Kidney epithelial cell (primary cell): ENCODE measurements at regions not wholly inside any gene's neighbourhood (a gene's known extent, or its start where the extent isn't known, plus 50 kb on each side); places are given as distances from the start of the nearest gene placed in this dataset.

Experiments
- DNase-seq: peaks from one replicate; pipeline ENCODE4 v3.0.0-alpha.2; 2010; ENCODE audit warnings: low read depth
- H3K27me3 ChIP-seq: 2 replicates; pipeline ENCODE4 v1.6.0; 2011; ENCODE audit warnings: low read length; ENCODE audit not compliant: control insufficient read depth, insufficient read depth
- H3K36me3 ChIP-seq: 2 replicates; pipeline ENCODE4 v1.5.1; 2011; ENCODE audit warnings: low read length; ENCODE audit not compliant: control insufficient read depth, insufficient read depth
- H3K4me3 ChIP-seq: 2 replicates; pipeline ENCODE4 v1.5.1; 2011; ENCODE audit warnings: low read depth, mild to moderate bottlenecking, control low read depth, low read length
- TF ChIP-seq, protein P1 (sequence below): IDR thresholded peaks from 2 replicates; pipeline ENCODE4 v1.5.1; 2011; ENCODE audit warnings: mild to moderate bottlenecking, moderate library complexity, low read length, control low read depth, inconsistent platforms; ENCODE audit not compliant: insufficient read depth, poor library complexity, severe bottlenecking

DNA sequence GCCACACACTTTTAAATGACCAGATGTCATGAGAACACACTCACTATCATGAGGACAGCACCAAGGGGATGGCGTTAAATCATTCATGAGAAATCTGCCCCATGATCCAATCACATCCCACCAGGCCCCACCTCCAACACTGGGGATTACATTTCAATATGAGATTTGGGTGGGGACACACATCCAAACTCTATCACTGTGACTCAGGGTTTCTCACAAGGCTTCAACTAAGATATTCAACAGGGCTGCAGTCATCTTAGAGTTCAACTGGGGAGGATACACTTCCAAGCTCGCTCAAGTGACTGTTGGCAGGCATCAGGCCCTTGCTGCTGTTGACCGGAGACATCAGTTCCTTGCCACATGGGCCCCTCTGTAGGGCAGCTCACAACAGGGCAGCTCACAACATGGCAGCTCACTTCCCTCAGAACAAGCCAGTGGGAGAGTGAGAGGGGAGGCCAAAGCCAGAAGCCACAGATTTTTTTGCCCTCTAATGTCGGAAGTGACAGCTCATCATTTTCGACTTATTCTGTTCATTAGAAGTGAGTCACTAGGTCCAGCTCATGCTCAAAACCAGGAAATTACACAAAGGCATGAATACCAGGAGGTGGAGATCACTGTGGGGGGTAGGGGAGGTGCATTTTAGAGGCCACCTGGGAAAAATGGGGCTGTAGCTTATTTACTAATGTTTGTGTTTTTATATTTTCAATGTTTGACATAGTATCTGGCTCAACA lies 50.8 kb upstream of the PTHLH start:
- peak; percentile 84 for DNase-seq
- Histone ChIP-seq H3K27me3 (no peaks in the 10 kb centered on the region), H3K4me3 (no peak overlapping the region), H3K36me3 (no peaks in the 10 kb centered on the region)
- TF ChIP-seq, protein P1, sequence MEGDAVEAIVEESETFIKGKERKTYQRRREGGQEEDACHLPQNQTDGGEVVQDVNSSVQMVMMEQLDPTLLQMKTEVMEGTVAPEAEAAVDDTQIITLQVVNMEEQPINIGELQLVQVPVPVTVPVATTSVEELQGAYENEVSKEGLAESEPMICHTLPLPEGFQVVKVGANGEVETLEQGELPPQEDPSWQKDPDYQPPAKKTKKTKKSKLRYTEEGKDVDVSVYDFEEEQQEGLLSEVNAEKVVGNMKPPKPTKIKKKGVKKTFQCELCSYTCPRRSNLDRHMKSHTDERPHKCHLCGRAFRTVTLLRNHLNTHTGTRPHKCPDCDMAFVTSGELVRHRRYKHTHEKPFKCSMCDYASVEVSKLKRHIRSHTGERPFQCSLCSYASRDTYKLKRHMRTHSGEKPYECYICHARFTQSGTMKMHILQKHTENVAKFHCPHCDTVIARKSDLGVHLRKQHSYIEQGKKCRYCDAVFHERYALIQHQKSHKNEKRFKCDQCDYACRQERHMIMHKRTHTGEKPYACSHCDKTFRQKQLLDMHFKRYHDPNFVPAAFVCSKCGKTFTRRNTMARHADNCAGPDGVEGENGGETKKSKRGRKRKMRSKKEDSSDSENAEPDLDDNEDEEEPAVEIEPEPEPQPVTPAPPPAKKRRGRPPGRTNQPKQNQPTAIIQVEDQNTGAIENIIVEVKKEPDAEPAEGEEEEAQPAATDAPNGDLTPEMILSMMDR, result no peak

DNA sequence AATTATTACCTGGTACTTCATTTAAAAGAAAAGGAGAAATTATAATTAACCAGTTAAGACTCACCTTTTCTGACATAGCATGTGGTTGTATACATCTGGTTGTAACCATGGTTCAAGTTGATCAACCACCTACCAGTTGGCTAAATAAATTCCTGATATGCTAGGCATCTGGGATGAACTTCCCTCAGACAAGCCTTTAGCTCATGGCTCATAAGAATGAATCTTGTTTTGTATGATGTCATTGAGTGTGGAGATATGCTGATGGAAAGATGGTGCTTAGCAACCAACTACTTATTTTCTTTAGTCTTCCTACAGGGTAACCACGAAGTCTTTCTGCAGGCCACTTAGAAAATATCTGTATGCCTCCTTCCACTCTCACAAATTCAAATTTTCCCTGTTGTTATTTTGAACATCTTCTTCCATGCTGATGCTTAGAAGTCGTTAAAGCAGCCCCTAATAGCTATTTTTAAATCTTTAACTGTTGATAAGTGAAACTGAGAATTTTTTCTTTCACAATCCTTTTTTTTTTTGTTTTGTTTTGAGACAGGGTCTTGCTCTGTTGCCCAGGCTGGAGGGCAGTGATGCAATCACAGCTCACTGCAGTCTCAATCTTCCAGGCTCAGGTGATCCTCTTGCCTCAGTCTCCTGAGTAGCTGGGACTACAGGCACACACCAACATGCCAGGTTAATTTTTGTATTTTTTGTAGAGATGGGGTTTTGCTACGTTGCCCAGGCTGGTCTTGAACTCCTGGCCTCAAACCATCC lies 51.9 kb upstream of the PTHLH start:
- Histone ChIP-seq H3K4me3 (no peak overlapping the region), H3K36me3 (no peaks in the 10 kb centered on the region), H3K27me3 (no peaks in the 10 kb centered on the region)
- DNase-seq, result peak; percentile 80
- TF ChIP-seq, protein P1, result no peak

DNA sequence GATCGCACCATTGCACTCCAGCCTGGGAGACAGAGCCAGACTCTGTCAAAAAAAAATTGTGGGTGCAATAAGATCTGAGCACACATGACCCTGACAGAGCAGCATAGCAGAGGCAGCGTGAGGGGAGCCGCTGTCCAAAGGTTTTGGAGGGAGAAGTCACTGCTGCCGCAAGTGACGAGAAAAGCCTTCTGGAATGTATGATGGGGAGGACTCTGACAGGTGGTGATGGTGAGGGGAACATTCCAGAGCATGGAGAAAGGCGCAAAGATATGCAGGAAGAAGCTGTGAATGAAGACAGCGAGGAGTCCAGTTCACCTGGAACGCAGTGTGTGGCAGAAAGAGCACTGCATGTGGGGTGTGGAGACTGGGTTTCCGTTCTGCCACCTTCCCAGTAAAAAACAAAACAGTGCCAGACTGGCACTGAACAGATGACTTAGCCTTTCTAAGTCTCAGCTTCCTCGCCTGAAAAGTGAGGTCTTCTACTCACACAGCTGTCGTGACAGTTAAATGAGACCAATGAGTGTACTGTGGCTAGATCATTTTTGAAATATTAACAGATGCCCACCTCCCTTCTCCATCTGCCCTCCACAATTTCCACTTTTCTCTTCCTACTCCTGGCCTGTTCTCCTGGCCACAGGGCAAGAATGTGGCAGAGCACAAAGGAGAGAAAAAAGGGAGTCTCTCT lies 53.4 kb upstream of the PTHLH start:
- H3K36me3 ChIP-seq, result no peaks in the 10 kb centered on the region
- no peak for DNase-seq
- TF ChIP-seq, protein P1, result no peak
- H3K4me3 ChIP-seq, result no peak overlapping the region
- no peaks in the 10 kb centered on the region for H3K27me3 ChIP-seq

DNA sequence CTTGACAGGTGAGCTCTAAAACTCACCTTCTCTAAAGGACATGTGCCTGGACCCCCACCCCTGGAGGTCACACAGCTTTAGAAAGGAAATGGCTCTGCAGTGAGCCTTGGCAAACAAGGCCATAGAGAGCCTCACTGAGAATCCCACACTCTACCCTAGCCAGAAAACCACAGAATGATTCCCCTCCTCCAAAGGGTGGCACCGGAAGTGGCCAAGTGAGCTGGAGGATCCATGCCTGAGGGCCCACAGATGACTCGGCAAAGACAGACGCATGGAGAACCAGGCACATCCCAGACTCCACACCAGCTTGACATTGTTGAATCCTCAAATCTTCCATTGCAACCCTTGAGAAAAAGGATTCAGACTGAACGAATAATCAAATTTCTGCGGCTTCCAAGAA lies 54.2 kb upstream of the PTHLH start:
- DNase-seq, result no peak
- TF ChIP-seq, protein P1, result no peak
- H3K4me3 ChIP-seq, result no peak overlapping the region
- no peaks in the 10 kb centered on the region for H3K27me3 ChIP-seq
- no peaks in the 10 kb centered on the region for H3K36me3 ChIP-seq

DNA sequence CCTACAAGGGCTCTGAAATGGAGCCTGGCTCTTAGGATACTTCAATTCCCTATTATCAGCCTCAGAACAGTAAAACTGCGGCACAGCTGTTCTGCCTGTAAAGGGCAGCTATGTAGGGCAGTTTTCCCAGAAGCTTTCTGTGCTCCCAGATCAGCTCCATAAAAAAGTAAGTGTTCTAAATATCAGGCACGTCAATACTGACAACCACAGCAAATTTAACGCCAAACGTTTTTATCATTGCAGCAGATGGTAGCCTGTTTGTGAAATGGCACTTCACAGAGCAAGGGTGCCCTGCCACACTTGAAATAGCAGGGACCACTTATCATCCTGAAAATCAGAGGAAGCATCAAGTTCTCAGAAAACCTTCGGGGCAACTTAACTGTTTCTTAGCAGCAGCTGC lies 54.8 kb upstream of the PTHLH start:
- Histone ChIP-seq H3K4me3 (no peak overlapping the region), H3K36me3 (no peaks in the 10 kb centered on the region), H3K27me3 (no peaks in the 10 kb centered on the region)
- TF ChIP-seq, protein P1, result no peak
- no peak for DNase-seq
